Transverse colon (tissue), 4 donors: ENCODE measurements at regions not wholly inside any gene's neighbourhood (a gene's known extent, or its start where the extent isn't known, plus 50 kb on each side); places are given as distances from the start of the nearest gene placed in this dataset.

Source experiments
- CTCF ChIP-seq, 5 experiments: fragments of 200-600 bp in 3 of 5; fragments of 450-650 bp in 2 of 5; sonication (generic) in 3 of 5; IDR thresholded peaks; 1 replicate in 2 of 5; 2 replicates in 3 of 5; pipeline ENCODE4 v1.5.1; 2016 to 2017; ENCODE audit warnings: antibody characterized with exemption in 5 of 5, inconsistent platforms in 3 of 5, mild to moderate bottlenecking in 2 of 5, moderate library complexity in 1 of 5
- EP300 ChIP-seq: sonication (generic); formaldehyde crosslinking; IDR thresholded peaks from one replicate; pipeline ENCODE4 v1.6.1; 2017; ENCODE audit warnings: antibody characterized with exemption, low read depth
- POLR2A ChIP-seq: fragments of 450-650 bp; IDR thresholded peaks from one replicate; pipeline ENCODE4 v1.6.1; 2016; ENCODE audit warnings: antibody characterized with exemption, mild to moderate bottlenecking, moderate library complexity
- POLR2AphosphoS5 ChIP-seq, 3 donors: sonication (generic); formaldehyde crosslinking; IDR thresholded peaks; one replicate each; pipeline ENCODE4 v1.6.1; 2016; ENCODE audit warnings: antibody characterized with exemption in 3 of 3

DNA sequence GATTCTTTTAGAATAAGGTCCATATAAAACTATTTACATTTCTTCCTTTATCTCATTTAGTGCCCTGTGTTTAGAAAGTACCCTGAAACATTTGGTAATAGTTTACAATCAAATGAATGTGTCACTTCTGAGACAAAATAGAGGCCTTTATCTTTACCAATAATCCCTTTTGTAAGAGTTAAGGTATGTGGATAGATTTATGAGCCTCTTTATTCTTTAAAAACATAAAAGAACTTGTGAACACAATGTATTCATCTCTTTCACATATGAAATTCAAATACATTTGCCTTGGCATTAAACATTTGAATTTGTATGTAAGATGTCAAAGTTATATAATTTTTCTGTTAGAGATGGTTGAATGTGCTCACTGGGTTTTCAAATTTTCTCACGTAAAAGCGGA is 180.5 kb upstream of the CWC22 start:
- TF ChIP-seq CTCF (IDR thresholded peaks at IDR 0.05) (no peak), EP300 (no peak), POLR2A (no peak), POLR2AphosphoS5 (IDR thresholded peaks at IDR 0.05) (no peak)
